ENCODE measurements at regions not wholly inside any gene's neighbourhood (a gene's known extent, or its start where the extent isn't known, plus 50 kb on each side); places are given as distances from the start of the nearest gene placed in this dataset.

DNA sequence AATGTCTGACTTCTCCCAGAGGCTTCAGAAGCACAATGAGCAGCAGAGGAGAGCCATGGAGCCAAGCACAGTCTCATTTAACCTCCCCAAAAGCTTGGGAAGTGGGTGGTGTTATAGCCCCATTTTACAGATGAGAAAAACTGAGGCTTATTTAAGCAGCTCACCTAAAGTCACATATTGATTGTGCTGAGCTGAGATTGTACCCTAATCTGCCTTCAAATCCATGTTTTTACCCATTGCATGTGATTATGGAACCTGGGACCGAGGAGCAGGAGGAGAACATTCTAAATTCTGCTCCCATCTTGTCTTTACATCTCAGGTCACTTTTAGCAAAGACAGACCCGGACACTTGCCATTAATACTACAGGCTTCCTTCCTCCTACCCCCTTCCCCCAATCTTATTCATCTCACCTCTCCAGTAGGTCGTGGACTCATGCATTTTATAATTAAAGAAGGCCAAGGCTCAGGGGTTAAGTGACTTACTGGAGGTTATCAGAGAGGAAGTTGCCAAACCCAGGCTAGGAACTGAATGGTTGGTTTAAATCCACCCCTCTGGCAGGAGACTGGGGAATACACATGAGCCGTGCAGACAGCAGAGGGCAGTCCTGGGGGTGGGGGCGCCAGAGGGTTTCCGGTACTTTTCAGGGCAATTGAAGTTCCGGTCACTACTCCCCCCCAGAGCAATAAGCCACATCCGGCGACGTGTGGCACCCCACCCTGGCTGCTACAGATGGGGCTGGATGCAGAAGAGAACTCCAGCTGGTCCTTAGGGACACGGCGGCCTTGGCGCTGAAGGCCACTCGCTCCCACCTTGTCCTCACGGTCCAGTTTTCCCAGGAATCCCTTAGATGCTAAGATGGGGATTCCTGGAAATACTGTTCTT, 51.0 kb upstream of the IL17B start:
- no peak overlapping the region for H3K9ac ChIP-seq (ENCODE audit: low read depth, low read length, poor library complexity, severe bottlenecking)
- H3K36me3 ChIP-seq (ENCODE audit: insufficient read depth, low read length) = no peaks in the 10 kb centered on the region
- no peaks in the 10 kb centered on the region for H3K9me3 ChIP-seq (ENCODE audit: insufficient read depth, low read depth, low read length)
- H3K4me2 ChIP-seq (ENCODE audit: low read depth, low read length, poor library complexity, severe bottlenecking) = no peak overlapping the region
- H2AFZ ChIP-seq (ENCODE audit: low read length) = no peak overlapping the region
- H3K9me2 ChIP-seq (replicated peaks; ENCODE audit: low read depth, low read length) = no peaks in the 10 kb centered on the region
- H3F3A ChIP-seq (ENCODE audit: low read depth) = no peaks in the 10 kb centered on the region
- peaks cover 19% of the 10 kb centered on the region for H3K4me1 ChIP-seq (ENCODE audit: insufficient read depth, low read length, poor library complexity, severe bottlenecking)
- no peak overlapping the region for H3K4me3 ChIP-seq (ENCODE audit: low read length, poor library complexity, severe bottlenecking)
- no peaks in the 10 kb centered on the region for H3K79me2 ChIP-seq (ENCODE audit: insufficient read depth, low read length)
- no peaks in the 10 kb centered on the region for H3K27me3 ChIP-seq (ENCODE audit: insufficient read depth, low read length, poor library complexity, severe bottlenecking)
- TF ChIP-seq, protein P1, sequence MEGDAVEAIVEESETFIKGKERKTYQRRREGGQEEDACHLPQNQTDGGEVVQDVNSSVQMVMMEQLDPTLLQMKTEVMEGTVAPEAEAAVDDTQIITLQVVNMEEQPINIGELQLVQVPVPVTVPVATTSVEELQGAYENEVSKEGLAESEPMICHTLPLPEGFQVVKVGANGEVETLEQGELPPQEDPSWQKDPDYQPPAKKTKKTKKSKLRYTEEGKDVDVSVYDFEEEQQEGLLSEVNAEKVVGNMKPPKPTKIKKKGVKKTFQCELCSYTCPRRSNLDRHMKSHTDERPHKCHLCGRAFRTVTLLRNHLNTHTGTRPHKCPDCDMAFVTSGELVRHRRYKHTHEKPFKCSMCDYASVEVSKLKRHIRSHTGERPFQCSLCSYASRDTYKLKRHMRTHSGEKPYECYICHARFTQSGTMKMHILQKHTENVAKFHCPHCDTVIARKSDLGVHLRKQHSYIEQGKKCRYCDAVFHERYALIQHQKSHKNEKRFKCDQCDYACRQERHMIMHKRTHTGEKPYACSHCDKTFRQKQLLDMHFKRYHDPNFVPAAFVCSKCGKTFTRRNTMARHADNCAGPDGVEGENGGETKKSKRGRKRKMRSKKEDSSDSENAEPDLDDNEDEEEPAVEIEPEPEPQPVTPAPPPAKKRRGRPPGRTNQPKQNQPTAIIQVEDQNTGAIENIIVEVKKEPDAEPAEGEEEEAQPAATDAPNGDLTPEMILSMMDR (conservative IDR thresholded peaks at IDR 0.05; ENCODE audit: low read length) = peak; percentile 34; the same call in 1 of the 2 replicates
- TF ChIP-seq EZH2phosphoT487 (IDR thresholded peaks at IDR 0.05; ENCODE audit: borderline replicate concordance) = no peak
- no peaks in the 10 kb centered on the region for H4K20me1 ChIP-seq (ENCODE audit: insufficient read depth, low read length, poor library complexity, severe bottlenecking)
